ENCODE measurements at regions not wholly inside any gene's neighbourhood (a gene's known extent, or its start where the extent isn't known, plus 50 kb on each side); places are given as distances from the start of the nearest gene placed in this dataset.

DNA sequence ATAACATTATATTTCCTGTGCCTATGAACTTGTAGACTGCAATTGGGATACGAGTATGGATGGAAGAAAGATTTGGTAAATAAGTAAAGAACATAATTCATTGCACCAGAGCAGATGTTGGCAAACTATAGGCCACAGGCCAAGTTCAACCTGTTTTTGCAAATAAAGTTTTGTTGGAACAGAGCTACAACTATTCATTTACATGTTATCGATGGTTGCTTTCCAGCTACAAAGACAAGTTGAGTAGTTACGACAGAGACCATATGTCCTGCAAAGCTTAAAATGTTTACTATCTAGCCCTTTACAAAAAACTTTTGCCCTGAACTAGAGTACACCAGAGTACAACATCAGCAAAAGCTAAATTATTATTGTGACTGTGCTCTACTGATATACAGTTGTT lies 169.1 kb upstream of the DMAC1 start:
- no peak for TF ChIP-seq YY1 (IDR thresholded peaks at IDR 0.05; ENCODE audit: insufficient read depth, insufficient read length)
- no peak for TF ChIP-seq SUZ12 (IDR thresholded peaks at IDR 0.05; ENCODE audit: extremely low read depth, insufficient read depth, insufficient read length)
